Large intestine (tissue), 3 donors: ENCODE measurements at regions not wholly inside any gene's neighbourhood (a gene's known extent, or its start where the extent isn't known, plus 50 kb on each side); places are given as distances from the start of the nearest gene placed in this dataset.
"Not testable (repeated sequence)": the region's sequence is repeated elsewhere in the genome, so short reads cannot be mapped to it uniquely, and the experiment has no call there.

Source experiments
- DNase-seq, 2 donors: peaks; one replicate each; pipeline versions ENCODE4 v3.0.0 to v3.0.0-alpha.2; 2013
- H3K27ac ChIP-seq: one replicate; pipeline ENCODE4 v1.5.1; 2013; ENCODE audit warnings: low read length
- H3K27me3 ChIP-seq: 2 replicates; pipeline ENCODE4 v1.6.1; 2013; ENCODE audit warnings: low read length; ENCODE audit not compliant: control insufficient read depth, insufficient read depth
- H3K36me3 ChIP-seq: 2 replicates; pipeline ENCODE4 v1.6.1; 2013; ENCODE audit warnings: low read length; ENCODE audit not compliant: control insufficient read depth, insufficient read depth
- H3K4me1 ChIP-seq: one replicate; pipeline ENCODE4 v1.6.1; 2013; ENCODE audit warnings: low read length; ENCODE audit not compliant: control insufficient read depth, insufficient read depth
- H3K4me3 ChIP-seq: one replicate; pipeline ENCODE4 v1.5.1; 2013; ENCODE audit warnings: low read length
- H3K9me3 ChIP-seq: one replicate; pipeline ENCODE4 v1.6.1; 2013; ENCODE audit warnings: mild to moderate bottlenecking, low read depth, low read length, moderate library complexity; ENCODE audit not compliant: control insufficient read depth
- WGBS: methylation state at CpG from one replicate; pipeline ENCODE4 v1.1.5; 2013; ENCODE audit warnings: low lambda C conversion rate; ENCODE audit not compliant: insufficient coverage; 5-methylcytosine and 5-hydroxymethylcytosine counted together

GRCh38 chr2:221747289-221747972, 175.3 kb upstream of the EPHA4 start:
- Histone ChIP-seq H3K27ac (no peak overlapping the region), H3K27me3 (no peaks in the 10 kb centered on the region), H3K4me1 (no peaks in the 10 kb centered on the region), H3K9me3 (no peaks in the 10 kb centered on the region), H3K4me3 (no peak overlapping the region), H3K36me3 (no peaks in the 10 kb centered on the region)
- WGBS, result no CpG with 5 or more reads among the region's 3 CpGs
- no peak for DNase-seq

- WGBS, result no CpG with 5 or more reads among the region's 4 CpGs
- Histone ChIP-seq H3K36me3 (no peaks in the 10 kb centered on the region), H3K27me3 (no peaks in the 10 kb centered on the region), H3K27ac (no peak overlapping the region), H3K4me3 (no peak overlapping the region), H3K4me1 (no peaks in the 10 kb centered on the region), H3K9me3 (no peaks in the 10 kb centered on the region)
- DNase-seq, result no peak
Observed at GRCh38 chr2:221741496-221742211, 169.6 kb upstream of the EPHA4 start.

- Histone ChIP-seq H3K4me3 (no peak overlapping the region), H3K27me3 (no peaks in the 10 kb centered on the region), H3K4me1 (peaks cover 2% of the 10 kb centered on the region), H3K9me3 (no peaks in the 10 kb centered on the region), H3K36me3 (no peaks in the 10 kb centered on the region), H3K27ac (peak overlapping the region; percentile 71)
- DNase-seq, result peak; percentile 61 to 72
- no CpG with 5 or more reads among the region's 3 CpGs for WGBS
Observed at GRCh38 chr2:221731432-221732145, 159.5 kb upstream of the EPHA4 start.

- H3K27me3 ChIP-seq, result no peaks in the 10 kb centered on the region
- H3K4me1 ChIP-seq, result peaks cover 2% of the 10 kb centered on the region
- no peak overlapping the region for H3K27ac ChIP-seq
- DNase-seq, result no peak
- H3K36me3 ChIP-seq, result no peaks in the 10 kb centered on the region
- 100% methylated on average over 1 of the region's 2 CpGs for WGBS
- H3K4me3 ChIP-seq, result no peak overlapping the region
- H3K9me3 ChIP-seq, result no peaks in the 10 kb centered on the region
Observed at GRCh38 chr2:221726894-221727513, 154.9 kb upstream of the EPHA4 start.

- Histone ChIP-seq H3K27me3 (no peaks in the 10 kb centered on the region), H3K4me3 (no peak overlapping the region), H3K4me1 (no peaks in the 10 kb centered on the region), H3K9me3 (no peaks in the 10 kb centered on the region), H3K36me3 (no peaks in the 10 kb centered on the region), H3K27ac (no peak overlapping the region)
- no CpG with 5 or more reads among the region's 1 CpG for WGBS
- no peak for DNase-seq
Observed at GRCh38 chr2:221724631-221725203, 152.6 kb upstream of the EPHA4 start.

- not testable (repeated sequence) for H3K4me1 ChIP-seq, H3K4me3 ChIP-seq, H3K9me3 ChIP-seq, H3K36me3 ChIP-seq, H3K27me3 ChIP-seq, DNase-seq, H3K27ac ChIP-seq
- WGBS, result no CpG with 5 or more reads among the region's 1 CpG
Observed at GRCh38 chr2:221724117-221724516, 152.0 kb upstream of the EPHA4 start.

- H3K9me3 ChIP-seq, result no peaks in the 10 kb centered on the region
- H3K4me3 ChIP-seq, result no peak overlapping the region
- WGBS, result 20% methylated on average over 1 of the region's 10 CpGs
- no peaks in the 10 kb centered on the region for H3K27me3 ChIP-seq
- H3K36me3 ChIP-seq, result no peaks in the 10 kb centered on the region
- peak; percentile 69 to 90 for DNase-seq
- peaks cover 18% of the 10 kb centered on the region for H3K4me1 ChIP-seq
- peak overlapping the region; percentile 81 for H3K27ac ChIP-seq
Observed at GRCh38 chr2:221716426-221717303, 144.6 kb upstream of the EPHA4 start.

- Histone ChIP-seq H3K36me3 (no peaks in the 10 kb centered on the region), H3K4me1 (peaks cover 18% of the 10 kb centered on the region), H3K4me3 (no peak overlapping the region), H3K9me3 (no peaks in the 10 kb centered on the region), H3K27ac (peak overlapping the region; percentile 81), H3K27me3 (no peaks in the 10 kb centered on the region)
- WGBS, result 60% methylated on average over 2 of the region's 6 CpGs
- DNase-seq, result peak; percentile 58 to 83
Observed at GRCh38 chr2:221715523-221716247, 143.6 kb upstream of the EPHA4 start.

GRCh38 chr2:221710744-221711143, 138.6 kb upstream of the EPHA4 start:
- H3K4me3 ChIP-seq, result no peak overlapping the region
- no peaks in the 10 kb centered on the region for H3K27me3 ChIP-seq
- no peak overlapping the region for H3K27ac ChIP-seq
- H3K9me3 ChIP-seq, result no peaks in the 10 kb centered on the region
- 80% methylated on average over 1 of the region's 3 CpGs for WGBS
- H3K4me1 ChIP-seq, result peaks cover 6% of the 10 kb centered on the region
- DNase-seq, result no peak
- no peaks in the 10 kb centered on the region for H3K36me3 ChIP-seq
